Iris pigment epithelial cell (primary cell): ENCODE measurements at regions not wholly inside any gene's neighbourhood (a gene's known extent, or its start where the extent isn't known, plus 50 kb on each side); places are given as distances from the start of the nearest gene placed in this dataset.
A peak's percentile ranks its signal among the peaks of the same experiment; 100 is the strongest.

Source experiments
- DNase-seq: peaks from one replicate; pipeline ENCODE4 v3.0.0-alpha.2; 2011; ENCODE audit warnings: low read depth

- DNase-seq, result peak; percentile 3
Measured at GRCh38 chr18:39521164-39521563, 1955.6 kb upstream of the CELF4 start.

- no peak for DNase-seq
Measured at GRCh38 chr18:39519741-39520140, 1954.1 kb upstream of the CELF4 start.

GRCh38 chr18:39515299-39515698 is 1949.7 kb upstream of the CELF4 start:
- no peak for DNase-seq

GRCh38 chr18:39513186-39513585 is 1947.6 kb upstream of the CELF4 start:
- no peak for DNase-seq

GRCh38 chr18:39506581-39507330 is 1941.2 kb upstream of the CELF4 start:
- no peak for DNase-seq

GRCh38 chr18:39500306-39500705 is 1934.7 kb upstream of the CELF4 start:
- no peak for DNase-seq

- no peak for DNase-seq
Measured at GRCh38 chr18:39497821-39498220, 1932.2 kb upstream of the CELF4 start.

GRCh38 chr18:39496986-39497385 is 1931.4 kb upstream of the CELF4 start:
- no peak for DNase-seq

- no peak for DNase-seq
Measured at GRCh38 chr18:39494211-39494896, 1928.8 kb upstream of the CELF4 start.

- no peak for DNase-seq
Measured at GRCh38 chr18:39491408-39491807, 1925.8 kb upstream of the CELF4 start.

- peak; percentile 29 for DNase-seq
Measured at GRCh38 chr18:39489431-39489830, 1923.8 kb upstream of the CELF4 start.

- no peak for DNase-seq
Measured at GRCh38 chr18:39487932-39488331, 1922.3 kb upstream of the CELF4 start.

GRCh38 chr18:39486268-39486667 is 1920.7 kb upstream of the CELF4 start:
- DNase-seq, result no peak

- no peak for DNase-seq
Measured at GRCh38 chr18:39485696-39486095, 1920.1 kb upstream of the CELF4 start.

GRCh38 chr18:39481281-39481680 is 1915.7 kb upstream of the CELF4 start:
- no peak for DNase-seq

- no peak for DNase-seq
Measured at GRCh38 chr18:39480494-39481195, 1915.0 kb upstream of the CELF4 start.

GRCh38 chr18:39464006-39464405 is 1898.4 kb upstream of the CELF4 start:
- peak; percentile 37 for DNase-seq

- peak; percentile 74 for DNase-seq
Measured at GRCh38 chr18:39462436-39462835, 1896.8 kb upstream of the CELF4 start.

GRCh38 chr18:39460136-39460535 is 1894.5 kb upstream of the CELF4 start:
- DNase-seq, result no peak

- peak; percentile 77 for DNase-seq
Measured at GRCh38 chr18:39455285-39455684, 1889.7 kb upstream of the CELF4 start.

GRCh38 chr18:39454866-39455265 is 1889.3 kb upstream of the CELF4 start:
- DNase-seq, result no peak

GRCh38 chr18:39453882-39454281 is 1888.3 kb upstream of the CELF4 start:
- DNase-seq, result peak; percentile 83

GRCh38 chr18:39453356-39453755 is 1887.8 kb upstream of the CELF4 start:
- no peak for DNase-seq
